Caco-2 (cell line): ENCODE measurements at regions not wholly inside any gene's neighbourhood (a gene's known extent, or its start where the extent isn't known, plus 50 kb on each side); places are given as distances from the start of the nearest gene placed in this dataset.

ENCODE experiments used
- BruUV-seq: library from RNA; stranded (reverse); fragments of 400-500 nt; replicated peaks from 2 replicates; lab custom pipeline; 2021; lab: Mats Ljungman, UMichigan
- CTCF ChIA-PET: fragments of 300-600 bp; sonication (Branson Sonifier 250); formaldehyde crosslinking; loops from one replicate; lab custom pipeline; 2022; ENCODE audit warnings: antibody characterized with exemption; lab: Charles Lee
- POLR2A ChIA-PET: fragments of 300-600 bp; sonication (Branson Sonifier 250); formaldehyde crosslinking; loops from one replicate; lab custom pipeline; 2022; ENCODE audit warnings: antibody characterized with exemption; lab: Charles Lee
- DNase-seq, 2 experiments: peaks; one replicate each; pipeline versions ENCODE4 v3.0.0 to v3.0.0-alpha.2; 2020 to 2022
- H3K27me3 ChIP-seq: replicated peaks from 2 replicates; pipeline ENCODE4 v1.6.0; 2011; ENCODE audit warnings: low read length; ENCODE audit not compliant: control insufficient read depth, insufficient read depth
- H3K36me3 ChIP-seq: 2 replicates; pipeline ENCODE4 v1.5.1; 2011; ENCODE audit warnings: low read length; ENCODE audit not compliant: control insufficient read depth, insufficient read depth
- H3K4me1 ChIP-seq: fragments of 250-450 bp; sonication (Bioruptor Pico); 2 replicates; pipeline ENCODE4 v1.5.1; 2020; ENCODE audit warnings: mild to moderate bottlenecking
- H3K4me3 ChIP-seq: 2 replicates; pipeline ENCODE4 v1.5.1; 2011; ENCODE audit warnings: low read depth, mild to moderate bottlenecking, control low read depth, low read length
- H3K9me3 ChIP-seq: fragments of 250-450 bp; sonication (Bioruptor Pico); 2 replicates; pipeline ENCODE4 v1.5.1; 2020; ENCODE audit warnings: mild to moderate bottlenecking, moderate library complexity
- H3K27ac Mint-ChIP-seq: one replicate; pipeline ENCODE4 v1.8.0; 2022; ENCODE audit warnings: mixed read lengths; ENCODE audit not compliant: unreplicated experiment
- H3K27me3 Mint-ChIP-seq: one replicate; pipeline ENCODE4 v1.8.0; 2022; ENCODE audit warnings: mixed read lengths; ENCODE audit not compliant: insufficient read depth, unreplicated experiment
- H3K36me3 Mint-ChIP-seq: one replicate; pipeline ENCODE4 v1.8.0; 2022; ENCODE audit warnings: mild to moderate bottlenecking, mixed read lengths; ENCODE audit not compliant: insufficient read depth, unreplicated experiment
- H3K4me1 Mint-ChIP-seq: one replicate; pipeline ENCODE4 v1.8.0; 2022; ENCODE audit warnings: low read depth, mixed read lengths; ENCODE audit not compliant: unreplicated experiment
- H3K4me3 Mint-ChIP-seq: one replicate; pipeline ENCODE4 v1.8.0; 2022; ENCODE audit warnings: mild to moderate bottlenecking, moderate library complexity, mixed read lengths; ENCODE audit not compliant: unreplicated experiment
- H3K9me3 Mint-ChIP-seq: one replicate; pipeline ENCODE4 v1.8.0; 2022; ENCODE audit warnings: mixed read lengths; ENCODE audit not compliant: unreplicated experiment
- CTCF ChIP-seq, 2 experiments: fragments of 200-600 bp in 1 of 2; IDR thresholded peaks; 1 replicate in 1 of 2; 2 replicates in 1 of 2; pipeline versions ENCODE4 v1.5.1 to v1.8.0; 2011 to 2022; ENCODE audit warnings: antibody characterized with exemption in 1 of 2, control low read depth in 1 of 2, inconsistent platforms in 1 of 2, low read depth in 1 of 2, low read length in 1 of 2, mild to moderate bottlenecking in 1 of 2, moderate library complexity in 1 of 2; ENCODE audit not compliant: insufficient read depth in 1 of 2, severe bottlenecking in 1 of 2, unreplicated experiment in 1 of 2
- intact Hi-C: fragments of 100-400 bp; cut with micrococcal nuclease; formaldehyde crosslinking; loops from one replicate; pipeline ENCODE4 v1.10.0; 2022; ENCODE audit not compliant: unreplicated experiment

- Mint-ChIP-seq H3K9me3 (peaks cover 15% of the 10 kb centered on the region), H3K27ac (no peak overlapping the region), H3K27me3 (peaks cover 4% of the 10 kb centered on the region), H3K4me3 (no peak overlapping the region), H3K4me1 (no peaks in the 10 kb centered on the region), H3K36me3 (no peaks in the 10 kb centered on the region)
- TF ChIP-seq CTCF (IDR thresholded peaks at IDR 0.05; ENCODE audit: insufficient read depth in 1 of 2, low read depth in 1 of 2, low read length in 1 of 2, severe bottlenecking in 1 of 2, unreplicated experiment in 1 of 2): no peak
- CTCF ChIA-PET: no interaction called here
- Histone ChIP-seq H3K27me3 (no peaks in the 10 kb centered on the region), H3K36me3 (no peaks in the 10 kb centered on the region), H3K4me1 (no peaks in the 10 kb centered on the region), H3K4me3 (no peak overlapping the region), H3K9me3 (peaks cover 6% of the 10 kb centered on the region; the same call in 1 of the 2 replicates)
- no peak for DNase-seq
- BruUV-seq: no TSS peak
- intact Hi-C loops: no loop called here
- POLR2A ChIA-PET: no interaction called here
Observed at GRCh38 chr5:39843767-39844166, 419.0 kb upstream of the DAB2 start.

- DNase-seq: no peak
- POLR2A ChIA-PET: no interaction called here
- peaks cover 10% of the 10 kb centered on the region for H3K9me3 Mint-ChIP-seq
- no peak for TF ChIP-seq CTCF (IDR thresholded peaks at IDR 0.05; ENCODE audit: insufficient read depth in 1 of 2, low read depth in 1 of 2, low read length in 1 of 2, severe bottlenecking in 1 of 2, unreplicated experiment in 1 of 2)
- H3K4me3 Mint-ChIP-seq: no peak overlapping the region
- intact Hi-C loops: no loop called here
- Histone ChIP-seq H3K27me3 (no peaks in the 10 kb centered on the region), H3K9me3 (peaks cover 6% of the 10 kb centered on the region; the same call in 1 of the 2 replicates), H3K36me3 (no peaks in the 10 kb centered on the region), H3K4me3 (no peak overlapping the region), H3K4me1 (no peaks in the 10 kb centered on the region)
- CTCF ChIA-PET: no interaction called here
- no peaks in the 10 kb centered on the region for H3K36me3 Mint-ChIP-seq
- no peak overlapping the region for H3K27ac Mint-ChIP-seq
- no TSS peak for BruUV-seq
- H3K27me3 Mint-ChIP-seq: no peaks in the 10 kb centered on the region
- H3K4me1 Mint-ChIP-seq: no peaks in the 10 kb centered on the region
Observed at GRCh38 chr5:39835371-39835770, 410.6 kb upstream of the DAB2 start.

GRCh38 chr5:39829441-39829840, 404.7 kb upstream of the DAB2 start:
- intact Hi-C loops: no loop called here
- Mint-ChIP-seq H3K4me1 (no peaks in the 10 kb centered on the region), H3K36me3 (no peaks in the 10 kb centered on the region), H3K9me3 (no peaks in the 10 kb centered on the region), H3K27me3 (no peaks in the 10 kb centered on the region), H3K4me3 (no peak overlapping the region), H3K27ac (no peak overlapping the region)
- no peak for DNase-seq
- TF ChIP-seq CTCF (IDR thresholded peaks at IDR 0.05; ENCODE audit: insufficient read depth in 1 of 2, low read depth in 1 of 2, low read length in 1 of 2, severe bottlenecking in 1 of 2, unreplicated experiment in 1 of 2): no peak
- Histone ChIP-seq H3K36me3 (no peaks in the 10 kb centered on the region), H3K4me1 (no peaks in the 10 kb centered on the region), H3K9me3 (no peaks in the 10 kb centered on the region; the same call in 1 of the 2 replicates), H3K4me3 (no peak overlapping the region), H3K27me3 (no peaks in the 10 kb centered on the region)
- no TSS peak for BruUV-seq
- ChIA-PET CTCF (no interaction called here), POLR2A (no interaction called here)
